ENCODE measurements at regions not wholly inside any gene's neighbourhood (a gene's known extent, or its start where the extent isn't known, plus 50 kb on each side); places are given as distances from the start of the nearest gene placed in this dataset.

GRCh38 chr1:184219414-184219813 lies 167.4 kb upstream of the C1orf21 start:
- no peak for DNase-seq (ENCODE audit: low read depth)

- DNase-seq (ENCODE audit: low read depth): no peak
Observed at GRCh38 chr1:184219883-184220282, 166.9 kb upstream of the C1orf21 start.

- no peak for DNase-seq (ENCODE audit: low read depth)
Observed at GRCh38 chr1:184221087-184221486, 165.7 kb upstream of the C1orf21 start.

DNA sequence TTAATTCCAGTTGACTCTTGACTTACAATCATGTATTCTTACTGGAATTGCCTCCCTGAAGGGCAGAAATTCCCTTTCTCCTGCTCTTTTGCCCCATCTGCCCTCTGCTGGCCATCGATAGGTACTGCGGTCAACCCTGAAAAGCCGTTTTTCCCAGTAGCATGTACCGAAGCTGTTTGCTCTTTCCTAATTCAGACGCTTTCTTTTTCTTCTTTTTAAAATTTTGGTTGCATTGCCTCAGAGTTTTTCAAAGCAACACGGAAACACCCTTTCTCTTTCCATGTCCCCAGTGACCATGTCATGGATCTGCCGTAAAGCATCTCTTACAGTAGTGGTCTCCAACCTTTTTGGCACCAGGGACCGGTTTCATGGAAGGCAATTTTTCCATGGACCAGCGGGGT lies 164.2 kb upstream of the C1orf21 start:
- DNase-seq (ENCODE audit: low read depth): no peak

DNA sequence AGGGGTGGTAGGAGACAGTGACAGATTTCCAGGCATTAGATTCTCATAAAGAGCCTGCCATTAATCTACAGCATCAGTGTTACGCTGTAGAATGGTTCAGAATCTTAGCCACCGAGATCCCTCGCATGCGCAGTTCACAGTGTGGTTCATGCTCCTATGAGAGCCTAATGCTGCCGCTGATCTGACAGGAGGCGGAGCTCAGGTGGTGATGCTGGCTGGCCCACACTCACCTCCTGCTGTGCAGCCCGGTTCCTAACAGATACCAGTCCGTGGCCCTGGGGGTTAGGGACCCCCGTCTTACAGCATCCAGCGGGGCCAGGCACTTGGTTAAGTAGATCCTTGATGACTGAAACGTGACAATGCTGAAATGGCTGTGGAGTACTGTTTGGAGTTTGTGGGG lies 163.6 kb upstream of the C1orf21 start:
- DNase-seq (ENCODE audit: low read depth): no peak

DNA sequence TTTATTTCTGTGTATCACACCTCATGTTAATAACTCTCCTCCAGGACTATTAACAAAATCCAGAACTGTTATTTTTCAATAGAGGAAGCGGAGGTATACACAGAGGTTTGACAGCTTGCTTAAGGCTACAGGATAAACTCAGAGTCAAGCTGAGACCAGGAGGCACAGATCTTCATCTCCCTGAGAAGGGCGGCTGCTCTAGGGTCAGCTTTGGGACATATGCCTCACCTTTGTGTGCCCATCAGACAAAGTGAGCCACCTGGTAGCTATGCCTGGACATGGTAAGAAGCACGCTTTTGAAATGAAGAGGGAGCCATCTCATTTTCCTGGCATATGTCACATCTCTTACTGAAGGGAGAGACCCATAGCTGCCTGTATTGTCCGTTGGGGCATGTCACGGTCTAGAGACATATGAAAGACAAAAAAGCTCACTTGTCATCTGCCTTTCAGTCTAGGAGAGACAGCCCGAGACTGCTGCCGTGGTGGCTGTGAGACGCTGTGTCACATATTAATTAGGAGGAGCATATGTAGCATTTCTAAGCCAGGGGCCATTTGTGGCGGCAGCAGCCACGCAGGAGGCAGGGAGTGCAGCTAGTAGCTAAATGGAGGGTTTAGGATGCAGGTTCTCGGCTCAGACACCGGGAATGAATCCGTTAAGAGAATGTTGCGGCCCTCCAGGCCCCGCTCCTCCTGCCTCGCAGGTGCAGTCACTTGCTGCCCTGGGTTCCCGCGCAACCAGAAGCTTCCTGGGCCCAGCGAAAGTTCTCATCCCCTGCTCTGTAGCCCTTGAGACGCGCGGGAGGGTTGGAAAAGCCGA lies 161.3 kb upstream of the C1orf21 start:
- no peak for DNase-seq (ENCODE audit: low read depth)

GRCh38 chr1:184226100-184226487 lies 160.7 kb upstream of the C1orf21 start:
- DNase-seq (ENCODE audit: low read depth): no peak

DNA sequence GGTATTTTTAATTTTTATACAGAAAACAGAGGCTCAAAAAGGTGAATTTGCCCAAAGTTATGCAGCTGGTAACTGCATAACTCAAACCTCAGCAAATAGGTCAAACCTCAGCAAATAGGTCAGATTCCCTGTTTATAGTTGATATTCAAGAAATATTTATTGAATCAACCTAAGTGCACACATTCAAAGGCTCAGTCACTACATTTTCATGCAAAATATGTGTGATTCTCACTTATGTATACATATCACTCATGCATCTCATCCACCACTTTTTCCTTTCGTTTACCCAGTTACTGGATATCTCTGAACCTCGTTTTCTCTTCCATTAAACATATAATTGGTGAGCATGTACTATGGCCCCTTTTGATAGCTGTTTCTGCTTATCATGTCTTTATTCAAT lies 158.3 kb upstream of the C1orf21 start:
- no peak for DNase-seq (ENCODE audit: low read depth)

- no peak for DNase-seq (ENCODE audit: low read depth)
Observed at GRCh38 chr1:184237588-184237987, 149.2 kb upstream of the C1orf21 start.

DNA sequence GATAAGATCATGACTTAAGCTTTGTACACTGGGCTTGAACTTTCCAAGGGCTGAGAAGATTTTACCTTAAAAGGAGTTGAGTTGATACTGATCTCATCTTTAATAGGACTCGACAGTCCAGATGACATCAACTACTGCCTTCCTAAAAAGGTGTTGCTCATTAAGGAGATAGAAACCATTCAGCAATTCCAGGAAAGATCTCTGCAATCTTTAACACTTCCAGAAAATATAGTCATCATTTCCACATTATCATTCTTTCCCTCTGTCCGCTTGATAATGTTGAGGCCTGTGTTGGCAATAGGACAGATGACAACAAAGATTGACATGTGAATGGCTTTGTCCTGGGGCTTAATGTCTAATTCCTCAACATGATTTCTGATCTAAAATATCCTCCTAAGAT lies 145.4 kb upstream of the C1orf21 start:
- no peak for DNase-seq (ENCODE audit: low read depth)

DNA sequence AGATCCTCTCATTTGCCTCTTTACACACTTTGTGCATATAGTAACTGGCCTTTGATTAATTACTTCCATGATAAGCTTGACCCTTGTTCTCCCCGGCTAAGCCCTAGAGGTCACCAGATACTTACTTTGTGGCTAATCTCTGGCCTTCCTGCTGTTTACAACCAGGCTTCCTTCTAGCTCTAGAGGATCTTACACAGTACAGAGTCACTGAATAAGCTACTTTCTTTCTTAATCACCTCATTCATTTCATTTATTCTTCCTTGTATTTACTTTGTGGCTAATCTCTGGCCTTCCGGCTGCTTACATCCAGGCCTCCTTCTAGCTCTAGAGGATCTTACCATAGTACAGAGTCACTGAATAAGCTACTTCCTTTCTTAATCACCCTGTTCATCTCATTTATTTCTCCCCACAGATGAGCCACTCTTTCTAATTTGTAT lies 144.3 kb upstream of the C1orf21 start:
- peak; percentile 38 for DNase-seq (ENCODE audit: low read depth)

DNA sequence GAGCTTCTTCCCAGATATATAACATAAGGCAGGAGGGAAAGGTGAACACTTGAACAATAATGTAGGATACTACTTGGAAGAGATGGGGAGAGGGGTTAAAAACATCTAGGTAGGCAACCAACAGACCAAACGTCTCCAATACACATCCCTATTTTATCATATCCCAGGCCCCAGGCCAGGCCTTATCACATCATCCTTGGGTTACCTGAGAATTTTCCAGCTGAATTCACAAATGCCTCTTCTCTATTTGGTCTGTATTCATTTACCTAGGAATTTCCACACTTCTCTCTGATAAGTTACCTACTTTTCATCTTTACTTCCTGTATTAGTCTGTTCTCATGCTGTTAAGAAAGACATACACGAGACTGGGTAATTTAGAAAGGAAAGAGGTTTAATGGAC lies 141.9 kb upstream of the C1orf21 start:
- no peak for DNase-seq (ENCODE audit: low read depth)

GRCh38 chr1:184247671-184248070 lies 139.2 kb upstream of the C1orf21 start:
- DNase-seq (ENCODE audit: low read depth): no peak

- DNase-seq (ENCODE audit: low read depth): no peak
Observed at GRCh38 chr1:184253921-184254320, 132.9 kb upstream of the C1orf21 start.

GRCh38 chr1:184254849-184255248 lies 132.0 kb upstream of the C1orf21 start:
- no peak for DNase-seq (ENCODE audit: low read depth)

- DNase-seq (ENCODE audit: low read depth): no peak
Observed at GRCh38 chr1:184255560-184255959, 131.3 kb upstream of the C1orf21 start.

DNA sequence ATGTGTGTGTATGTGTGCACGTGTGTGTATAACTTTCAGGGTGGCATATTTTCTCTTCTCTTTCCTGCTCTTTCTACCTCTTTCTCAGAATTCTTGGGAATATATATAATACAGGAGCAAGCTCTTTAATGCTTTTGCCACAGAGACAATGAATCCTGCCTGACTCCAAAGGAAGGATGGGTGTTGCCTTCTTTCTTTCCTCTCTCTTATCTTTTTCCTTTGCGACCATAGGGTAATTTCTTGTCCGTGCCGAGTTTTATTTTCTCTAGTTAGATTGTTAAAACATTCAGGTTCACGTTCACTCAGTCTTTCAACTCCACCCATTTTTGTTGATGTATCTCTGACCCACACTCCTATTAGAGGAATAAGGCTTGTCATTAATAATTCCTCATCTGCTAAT lies 129.0 kb upstream of the C1orf21 start:
- DNase-seq (ENCODE audit: low read depth): no peak

GRCh38 chr1:184258525-184258924 lies 128.3 kb upstream of the C1orf21 start:
- no peak for DNase-seq (ENCODE audit: low read depth)

DNA sequence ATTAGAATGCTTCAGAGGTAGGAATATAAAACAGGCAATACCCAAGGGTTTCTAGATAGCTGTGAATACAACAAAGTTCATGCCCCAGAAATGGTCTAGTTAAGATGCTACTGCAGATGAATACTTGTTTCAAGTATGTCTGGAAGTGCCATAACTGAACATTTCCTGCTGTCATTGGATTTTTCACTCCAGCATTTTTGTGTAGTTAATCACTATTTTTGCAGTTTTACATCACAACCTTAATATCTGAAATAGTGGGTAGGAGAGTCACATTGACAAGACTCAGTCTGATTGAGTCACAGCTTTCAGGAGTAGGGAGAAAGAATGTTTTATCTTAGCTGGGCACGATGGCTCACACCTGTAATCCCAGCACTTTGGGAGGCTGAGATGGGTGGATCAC lies 126.4 kb upstream of the C1orf21 start:
- DNase-seq (ENCODE audit: low read depth): peak; percentile 76

DNA sequence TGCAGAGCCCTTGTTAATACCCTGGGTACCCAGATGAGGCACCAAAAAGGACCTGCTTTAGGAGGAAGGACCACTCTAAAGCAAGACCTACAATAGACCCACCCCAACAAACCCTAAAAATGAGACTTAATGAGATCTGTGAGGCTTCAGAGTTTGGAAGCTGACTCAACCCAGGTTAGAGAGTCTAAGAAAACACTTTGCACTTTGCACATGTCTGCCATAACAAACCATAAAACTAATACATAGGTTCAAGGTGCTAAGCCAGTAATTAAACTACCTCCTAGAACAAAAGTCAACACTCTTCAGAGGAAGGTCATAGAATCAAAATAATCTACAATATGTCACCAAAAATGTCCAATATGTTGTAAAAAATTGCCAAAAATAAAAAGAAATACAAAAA lies 124.7 kb upstream of the C1orf21 start:
- no peak for DNase-seq (ENCODE audit: low read depth)

DNA sequence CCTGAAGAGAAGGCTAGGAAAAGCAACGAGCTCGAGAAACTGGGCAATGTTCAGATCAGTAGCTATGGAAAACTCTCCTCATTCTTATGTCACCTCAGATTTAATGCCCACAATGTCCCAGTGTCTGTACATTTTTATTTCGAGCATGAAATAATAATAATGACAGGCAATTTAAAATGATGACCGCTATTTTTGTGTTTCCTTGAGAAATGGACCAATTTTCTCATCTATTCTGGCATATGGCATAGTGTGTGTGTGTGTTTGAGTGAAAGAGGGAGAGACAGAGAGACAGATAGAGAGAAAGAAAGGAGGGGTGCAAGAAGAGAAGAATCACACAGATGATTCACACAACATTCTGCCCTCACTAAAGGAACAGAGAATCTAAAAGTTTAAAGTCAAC lies 119.1 kb upstream of the C1orf21 start:
- DNase-seq (ENCODE audit: low read depth): no peak

GRCh38 chr1:184270556-184270955 lies 116.3 kb upstream of the C1orf21 start:
- DNase-seq (ENCODE audit: low read depth): no peak

DNA sequence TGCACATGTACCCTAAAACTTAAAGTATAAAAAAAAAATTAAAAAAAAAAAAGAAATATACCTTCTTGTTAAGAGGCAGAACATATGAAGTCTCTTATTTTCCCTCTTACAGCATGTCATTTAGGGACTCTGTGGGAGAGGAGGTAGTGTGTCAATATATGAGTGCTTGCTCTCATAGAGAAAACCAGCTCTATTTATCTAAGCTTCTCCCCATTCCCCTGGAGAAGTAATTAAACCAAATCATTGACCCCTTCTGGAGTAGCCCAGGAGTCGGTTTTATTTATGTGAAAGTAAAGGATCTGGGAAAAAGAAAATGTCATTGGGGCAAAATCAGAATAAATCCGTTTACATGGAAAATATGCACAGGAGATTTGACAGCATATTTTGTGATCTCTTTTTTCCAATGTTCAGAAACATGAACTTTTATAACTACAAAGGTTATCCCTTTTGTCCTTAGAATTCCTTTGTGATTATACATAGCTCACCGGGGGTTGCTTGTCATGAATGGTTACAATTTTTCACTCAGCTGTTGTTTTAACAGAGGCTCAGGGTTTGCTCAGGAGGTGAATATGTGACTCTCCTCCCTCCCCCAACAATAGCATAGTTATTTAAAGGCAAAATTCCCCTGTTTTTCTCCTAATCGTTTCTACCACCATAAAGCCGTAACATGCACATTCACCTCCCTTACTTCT lies 114.5 kb upstream of the C1orf21 start:
- DNase-seq (ENCODE audit: low read depth): no peak

GRCh38 chr1:184276416-184276815 lies 110.4 kb upstream of the C1orf21 start:
- DNase-seq (ENCODE audit: low read depth): no peak
